Ureter (tissue), 1 donor: ENCODE measurements at regions not wholly inside any gene's neighbourhood (a gene's known extent, or its start where the extent isn't known, plus 50 kb on each side); places are given as distances from the start of the nearest gene placed in this dataset.
"Not testable (repeated sequence)": the region's sequence is repeated elsewhere in the genome, so short reads cannot be mapped to it uniquely, and the experiment has no call there.

Experiments
- DNase-seq: peaks from one replicate; pipeline ENCODE4 v3.0.0-alpha.2; 2020; ENCODE audit warnings: low spot score
- donor health status: DM: yes; HTN: yes; CAD: no.

DNA sequence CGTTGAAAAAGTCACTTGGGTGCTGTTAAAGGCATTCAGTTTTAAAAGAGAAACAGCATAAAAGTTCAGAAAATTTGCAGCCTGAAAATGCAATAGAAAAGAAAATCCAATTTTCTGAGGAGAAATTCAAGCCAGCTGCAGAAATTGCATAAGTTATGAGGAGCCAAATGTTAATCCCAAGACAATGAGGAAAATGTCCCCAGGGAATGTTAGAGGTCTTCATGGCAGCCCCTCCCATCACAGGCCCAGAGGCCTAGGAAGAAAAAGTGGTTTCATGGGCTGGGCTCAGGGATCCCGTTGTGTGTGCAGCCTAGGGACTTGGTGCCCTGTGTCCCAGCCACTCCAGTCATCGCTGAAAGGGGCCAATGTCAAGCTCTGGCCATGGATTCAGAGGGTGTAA lies 1055.6 kb downstream of the DIPK2A start:
- DNase-seq = not testable (repeated sequence)

DNA sequence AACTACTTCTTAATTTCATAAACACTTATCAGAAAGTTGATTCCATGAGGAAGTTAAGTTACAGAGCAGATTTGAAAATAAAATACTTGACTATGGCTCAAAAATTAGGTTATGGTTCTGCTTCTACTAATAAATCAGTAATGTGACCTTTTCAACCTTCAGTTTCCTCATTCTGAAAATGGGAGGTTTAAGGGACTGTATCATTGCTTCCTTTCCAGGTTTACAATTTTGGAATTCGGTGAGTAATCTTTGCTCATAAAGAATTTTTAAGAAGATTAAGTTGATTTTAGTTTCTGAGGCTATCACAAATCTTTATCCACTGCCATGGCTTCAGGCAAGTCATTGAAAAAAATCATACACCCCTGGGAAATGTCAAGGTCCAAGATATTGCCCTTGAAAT lies 1061.2 kb downstream of the DIPK2A start:
- DNase-seq = no peak

DNA sequence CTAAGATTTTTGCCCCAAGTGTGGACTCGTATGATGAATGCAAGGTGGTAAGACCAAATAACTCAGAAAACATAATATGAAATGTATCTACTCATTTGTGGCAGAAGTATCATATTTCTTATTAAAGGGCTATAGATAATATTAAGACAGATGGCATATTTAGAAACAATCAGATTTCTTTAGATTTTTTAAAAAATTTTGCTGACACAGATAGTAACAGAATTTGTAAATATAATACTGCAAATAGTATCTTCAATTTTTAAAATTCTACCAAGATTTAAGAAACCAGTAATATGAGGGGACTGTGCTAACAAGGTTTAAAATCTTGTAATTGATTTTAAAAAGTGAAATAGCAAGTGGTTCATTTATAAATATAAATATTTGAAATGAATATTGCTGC lies 1064.1 kb downstream of the DIPK2A start:
- no peak for DNase-seq

DNA sequence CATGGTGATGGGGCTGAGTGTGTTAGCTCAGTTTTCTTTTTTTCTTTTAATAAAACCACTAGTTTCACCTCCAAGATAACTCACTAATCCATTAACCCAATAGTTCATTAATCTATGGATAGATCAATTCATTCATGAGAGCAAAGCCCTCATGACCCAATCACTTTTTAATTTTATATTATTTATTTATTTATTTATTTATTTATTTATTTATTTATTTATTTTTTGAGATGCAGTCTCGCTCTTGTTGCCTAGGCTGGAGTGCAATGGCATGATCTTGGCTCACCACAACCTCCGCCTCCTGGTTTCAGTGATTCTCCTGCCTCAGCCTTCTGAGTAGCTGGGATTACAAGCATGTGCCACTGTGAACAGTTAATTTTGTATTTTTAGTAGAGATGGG lies 1082.4 kb downstream of the DIPK2A start:
- DNase-seq = not testable (repeated sequence)

DNA sequence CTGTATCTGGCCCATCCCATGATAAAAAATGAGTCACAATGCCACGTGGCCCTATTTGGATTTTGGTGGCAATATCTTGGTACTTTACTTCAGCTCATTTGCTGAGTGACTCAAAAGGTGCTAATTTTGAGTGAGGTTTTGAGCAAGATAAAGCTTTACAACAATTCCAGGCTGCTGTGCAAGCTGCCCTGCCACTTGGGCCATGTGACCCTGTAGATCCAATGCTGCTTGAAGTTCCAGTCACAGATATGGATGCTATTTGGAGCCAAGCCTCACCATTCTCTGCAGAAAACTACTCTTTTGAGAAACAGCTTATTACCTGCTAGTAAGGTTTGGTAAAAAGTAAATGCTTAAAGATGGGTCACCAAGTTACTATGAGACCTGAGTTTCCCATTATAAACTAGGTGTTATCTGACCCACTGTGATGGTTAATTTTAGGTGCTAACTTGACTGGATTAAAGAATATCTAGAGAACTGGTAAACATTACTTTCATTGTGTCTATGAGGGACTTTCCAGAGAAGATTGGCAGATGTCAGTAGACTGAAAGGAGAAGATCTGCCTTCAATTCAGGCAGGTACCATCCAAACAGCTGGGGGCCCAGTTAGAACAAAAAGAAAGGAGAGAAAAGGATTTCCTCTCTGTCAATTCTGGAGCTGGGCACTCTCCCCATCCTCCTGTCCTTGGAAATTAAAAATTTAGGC lies 1083.9 kb downstream of the DIPK2A start:
- no peak for DNase-seq

DNA sequence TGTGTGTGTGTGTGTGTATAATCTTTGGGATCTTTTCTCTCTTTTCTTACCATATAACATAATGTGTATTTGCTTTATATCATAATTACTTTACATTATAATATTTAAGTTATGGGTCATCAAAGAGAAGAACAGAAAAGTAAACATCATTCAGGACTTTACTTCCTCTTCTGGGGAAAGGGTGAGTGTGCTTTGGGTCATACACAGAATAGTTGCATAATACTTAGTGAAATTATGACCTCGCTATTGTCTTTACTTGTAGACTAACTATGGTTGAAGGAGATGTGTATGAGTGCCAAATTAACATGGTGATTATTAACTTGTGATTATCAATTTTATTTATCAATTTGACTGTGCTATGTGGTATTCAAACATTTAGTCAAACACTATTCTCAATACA lies 1086.9 kb downstream of the DIPK2A start:
- DNase-seq = no peak

DNA sequence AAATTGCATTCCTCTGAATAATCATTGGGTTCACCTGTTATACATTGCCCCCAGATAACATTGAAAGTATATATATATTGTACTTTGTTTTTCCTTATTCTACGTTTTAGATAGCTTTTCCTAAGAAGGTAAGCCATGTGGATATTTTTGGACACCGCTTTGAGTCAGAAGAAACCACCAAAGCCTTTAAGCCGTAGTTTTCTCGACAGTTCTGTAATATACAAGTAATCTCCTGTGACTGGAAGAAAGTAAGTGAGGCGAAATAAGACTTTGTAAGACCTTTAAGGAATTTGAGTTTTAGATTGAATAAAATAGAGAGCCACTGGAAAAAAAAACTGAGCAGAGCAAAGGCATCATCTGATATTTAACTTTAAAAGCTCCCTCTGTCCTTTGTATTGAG lies 1092.0 kb downstream of the DIPK2A start:
- DNase-seq = no peak

DNA sequence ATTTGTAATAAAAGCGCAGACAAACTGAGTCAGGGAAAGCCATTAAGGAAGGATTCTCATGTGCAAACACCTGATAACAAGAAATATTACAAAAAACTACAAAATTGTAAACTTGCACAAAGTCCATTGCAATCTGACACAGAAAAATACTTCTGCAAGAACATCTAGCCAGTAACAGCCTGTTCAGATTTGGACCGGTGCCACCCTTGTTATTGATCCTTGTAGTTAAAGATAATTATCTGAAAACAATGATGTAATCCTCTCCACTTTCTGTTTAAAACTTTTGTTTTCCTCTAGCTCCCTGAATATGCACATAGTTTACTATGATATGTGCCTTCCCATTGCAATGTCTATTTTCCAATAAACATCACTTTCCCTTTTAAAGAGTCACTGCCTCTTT lies 1090.2 kb downstream of the PLOD2 start:
- DNase-seq = no peak

DNA sequence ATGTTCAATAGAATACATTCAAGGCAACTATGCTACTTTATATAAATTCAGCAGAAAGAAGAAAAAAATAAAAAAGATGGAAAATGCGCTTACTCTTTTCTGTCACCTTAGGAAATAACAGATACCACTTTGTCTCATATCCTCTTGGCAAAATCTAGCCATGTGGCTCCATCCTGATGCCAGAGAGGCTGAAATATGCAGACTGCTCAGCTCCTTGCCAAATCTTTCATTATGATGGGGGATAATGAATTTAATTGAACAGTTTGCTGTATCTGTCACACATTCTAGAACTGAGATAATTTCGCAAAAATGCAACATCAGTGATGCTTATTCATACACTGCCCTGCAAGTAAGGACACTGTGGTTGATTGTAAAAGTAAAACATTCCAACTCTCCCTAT lies 1081.5 kb downstream of the PLOD2 start:
- no peak for DNase-seq

DNA sequence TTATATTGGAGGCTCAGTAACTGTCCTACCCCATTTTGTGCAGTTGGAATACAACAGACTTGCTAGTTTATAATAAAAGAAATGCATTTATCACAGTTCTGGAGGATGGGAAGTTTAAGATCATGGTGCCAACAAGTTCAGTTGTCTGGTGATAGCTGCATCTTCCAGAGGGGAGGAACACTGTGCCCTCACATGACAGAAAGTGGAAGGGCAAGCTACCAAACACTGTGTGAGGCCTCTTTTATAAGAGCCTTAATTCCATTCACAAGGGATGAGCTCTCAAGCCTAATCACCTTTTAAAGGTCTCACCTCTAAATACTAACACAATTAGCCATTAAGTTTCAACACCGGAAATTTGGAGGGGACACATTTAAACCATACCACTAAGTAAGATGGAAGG lies 1073.9 kb downstream of the PLOD2 start:
- DNase-seq = no peak

DNA sequence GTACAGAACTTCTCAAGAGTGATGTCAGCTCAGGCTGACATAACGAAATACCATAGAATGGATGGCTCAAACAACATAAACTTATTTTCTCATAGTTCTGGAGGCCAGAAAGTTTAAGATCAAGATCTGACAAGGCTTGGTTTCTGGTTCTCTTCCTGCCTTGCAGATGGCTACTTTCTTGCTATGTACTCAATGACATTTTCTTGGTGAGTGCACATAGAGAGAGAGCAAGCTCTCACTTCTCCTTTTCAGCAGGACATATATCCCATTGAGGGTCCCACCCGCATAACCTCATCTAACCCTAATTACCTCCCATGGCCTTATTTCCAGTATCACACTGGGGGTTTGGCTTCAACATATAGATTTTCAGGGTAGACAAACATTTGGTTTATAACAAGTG lies 1072.1 kb downstream of the PLOD2 start:
- no peak for DNase-seq

DNA sequence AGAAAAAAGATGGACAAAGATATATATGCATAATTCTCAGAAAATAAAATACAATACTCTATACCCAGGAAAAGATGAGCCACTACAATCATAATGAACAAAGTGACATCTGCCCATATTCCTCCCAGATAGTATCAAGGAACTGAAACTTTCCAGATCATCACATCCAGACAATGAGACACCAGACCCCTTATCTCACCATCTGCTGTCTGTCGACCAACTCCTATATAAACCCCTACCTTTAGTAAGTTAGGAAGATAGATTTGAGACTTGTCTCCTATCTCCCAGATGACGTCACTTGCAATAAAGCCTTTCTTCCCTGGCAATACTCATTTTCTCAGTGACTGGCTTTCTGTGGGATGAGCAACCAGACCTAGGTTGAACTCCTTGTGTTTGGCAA lies 1071.6 kb downstream of the PLOD2 start:
- no peak for DNase-seq

DNA sequence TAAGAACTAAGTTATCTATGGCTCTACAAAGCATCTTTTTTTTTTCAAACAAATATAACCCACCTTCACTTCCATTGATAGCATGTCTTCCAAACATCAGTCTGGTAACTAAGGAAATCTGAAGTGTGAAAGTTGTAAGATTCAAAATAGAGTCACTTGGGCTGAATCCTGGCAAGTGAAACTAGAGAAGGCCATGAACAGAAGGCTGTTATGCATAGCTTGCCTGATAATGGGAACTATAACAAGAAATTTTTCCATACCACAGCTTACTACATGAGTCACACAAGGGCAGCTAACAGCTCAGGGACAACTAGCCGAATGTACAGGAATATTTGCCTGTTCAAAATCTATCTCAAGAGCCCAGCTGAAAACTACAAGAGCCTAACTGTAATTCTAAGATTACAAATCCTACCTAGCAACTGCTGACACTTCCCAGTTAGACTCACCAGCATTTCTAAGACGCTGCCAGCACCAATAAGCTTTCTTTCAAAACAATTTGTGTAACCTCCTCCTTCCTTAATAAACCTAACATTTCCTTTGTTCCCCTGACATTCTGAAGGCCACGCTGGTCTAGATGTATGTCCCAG lies 1066.5 kb downstream of the PLOD2 start:
- no peak for DNase-seq

DNA sequence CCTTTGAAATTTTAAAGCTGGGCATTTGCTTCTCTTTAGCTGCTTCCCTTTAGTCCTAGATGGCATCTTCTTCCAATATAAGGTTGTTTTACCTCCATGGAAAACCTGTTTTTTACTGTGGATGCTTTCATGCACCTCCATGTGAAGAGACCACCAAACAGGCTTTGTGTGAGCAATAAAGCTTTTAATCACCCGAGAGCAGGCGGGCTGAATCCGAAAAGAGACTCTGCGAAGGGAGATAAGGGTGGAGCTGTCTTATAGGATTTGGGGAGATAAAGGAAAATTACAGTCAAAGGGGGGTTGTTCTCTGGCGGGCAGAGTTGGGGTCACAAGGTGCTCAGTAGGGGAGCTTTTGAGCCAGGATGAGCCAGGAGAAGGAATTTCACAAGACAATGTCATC lies 1049.8 kb downstream of the PLOD2 start:
- DNase-seq = not testable (repeated sequence)

DNA sequence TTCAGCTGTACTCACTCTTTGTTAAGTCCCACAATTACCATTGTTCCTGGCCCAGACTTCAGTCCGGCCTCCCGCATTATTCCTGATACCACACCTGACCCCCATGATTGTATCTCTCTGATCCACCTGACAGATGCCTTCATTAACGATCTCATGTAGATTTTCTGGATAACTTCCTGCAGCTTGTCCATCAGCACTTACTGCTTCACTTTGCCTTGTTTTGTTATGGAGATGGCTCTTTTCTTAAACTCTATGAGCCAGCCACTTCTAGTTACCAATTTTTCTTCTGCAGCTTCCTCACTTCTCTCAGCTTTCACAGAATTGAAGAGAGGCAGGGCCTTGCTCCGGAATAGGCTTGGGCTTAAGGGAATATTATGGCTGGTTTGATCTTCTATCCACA lies 1044.2 kb downstream of the PLOD2 start:
- DNase-seq = no peak

DNA sequence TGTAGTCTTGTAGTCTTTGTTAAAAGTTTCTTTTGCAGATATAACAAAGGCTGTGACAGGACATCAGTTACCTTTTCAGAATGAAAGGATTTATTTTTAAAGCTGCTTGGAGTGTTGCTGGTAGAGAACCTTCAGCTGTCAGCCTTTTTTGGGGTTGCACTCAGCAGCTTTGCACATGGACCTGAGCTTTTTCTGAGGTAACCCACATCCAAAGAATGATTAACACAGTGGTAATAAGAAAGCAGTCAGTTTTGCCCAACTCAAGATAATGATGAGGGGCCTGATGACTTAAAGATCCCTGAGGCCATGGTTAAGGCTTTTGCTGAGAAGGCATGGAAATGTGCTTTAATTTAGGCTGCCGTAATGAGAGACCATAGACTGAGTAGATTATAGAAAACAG lies 1042.7 kb downstream of the PLOD2 start:
- DNase-seq = no peak

DNA sequence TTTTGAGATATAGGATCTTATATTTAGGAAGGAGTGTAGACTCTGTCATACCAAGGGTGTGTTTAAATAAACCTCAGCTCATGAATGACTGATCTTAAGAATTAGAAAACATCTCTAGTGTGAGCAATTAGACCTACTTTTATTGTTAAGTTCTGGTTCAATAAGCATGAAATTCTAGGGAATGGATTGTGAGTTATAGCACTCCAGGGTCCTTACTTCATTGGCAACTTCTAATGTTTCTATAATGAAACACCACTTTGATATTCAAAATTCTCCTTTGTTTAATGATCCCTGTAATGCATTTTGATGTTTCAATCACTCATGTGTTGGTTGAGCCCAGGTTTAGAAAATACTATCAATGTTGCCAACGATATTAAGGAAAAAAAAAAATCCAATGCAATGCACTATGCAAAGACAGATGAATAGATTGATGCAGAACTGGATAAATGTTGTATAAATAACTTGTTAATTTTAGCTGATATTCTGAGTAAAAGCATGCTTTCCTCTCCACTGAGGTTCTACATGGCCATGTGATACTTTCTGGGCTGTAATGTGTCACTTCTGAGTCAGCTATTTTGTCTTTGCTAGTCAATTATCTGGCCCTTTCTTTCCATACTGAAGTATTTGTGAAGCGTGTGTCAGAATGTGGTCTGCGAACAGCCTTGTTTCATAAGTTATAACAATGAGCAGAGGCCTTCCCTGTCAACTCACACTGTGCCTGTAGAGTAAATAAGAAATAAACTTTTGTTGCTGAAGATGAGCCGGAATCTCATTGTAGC lies 1035.9 kb downstream of the PLOD2 start:
- no peak for DNase-seq

DNA sequence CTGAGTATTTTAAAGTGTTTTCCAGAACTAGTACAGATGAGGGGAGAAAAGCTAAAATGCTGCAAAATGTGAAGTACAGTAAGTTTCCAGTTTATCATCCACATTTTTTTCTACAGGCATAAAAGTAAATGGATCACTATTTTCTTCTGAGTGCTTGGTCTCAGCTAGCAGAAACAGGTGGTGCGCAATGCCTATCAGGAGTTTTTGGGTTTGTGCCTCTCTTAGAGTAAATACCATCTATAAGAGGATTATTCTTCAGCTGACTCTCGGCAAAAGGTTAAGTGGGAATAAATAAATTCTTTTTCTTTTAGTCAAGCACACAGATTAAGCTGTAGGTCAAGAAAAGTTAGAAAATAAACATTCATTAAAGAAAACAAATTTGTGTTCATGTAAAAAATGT lies 1027.7 kb downstream of the PLOD2 start:
- DNase-seq = no peak

DNA sequence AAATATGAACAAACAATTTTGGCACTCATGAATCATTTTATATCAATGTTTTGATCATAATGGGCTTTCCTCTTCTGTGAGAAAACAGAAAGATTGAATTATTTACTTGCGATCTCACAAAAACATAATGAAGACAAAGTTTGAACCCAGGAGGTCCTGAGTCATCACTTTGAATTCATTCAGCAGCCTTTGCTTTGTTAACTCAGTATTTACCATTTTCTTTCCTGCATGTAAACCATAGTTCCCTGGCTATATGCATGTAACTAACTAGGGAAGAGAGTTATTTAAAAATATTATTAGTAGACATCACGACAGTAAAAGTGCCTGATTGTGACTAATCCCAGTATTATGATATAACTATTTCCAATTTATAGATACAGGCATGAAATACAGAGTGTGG lies 1026.2 kb downstream of the PLOD2 start:
- no peak for DNase-seq

DNA sequence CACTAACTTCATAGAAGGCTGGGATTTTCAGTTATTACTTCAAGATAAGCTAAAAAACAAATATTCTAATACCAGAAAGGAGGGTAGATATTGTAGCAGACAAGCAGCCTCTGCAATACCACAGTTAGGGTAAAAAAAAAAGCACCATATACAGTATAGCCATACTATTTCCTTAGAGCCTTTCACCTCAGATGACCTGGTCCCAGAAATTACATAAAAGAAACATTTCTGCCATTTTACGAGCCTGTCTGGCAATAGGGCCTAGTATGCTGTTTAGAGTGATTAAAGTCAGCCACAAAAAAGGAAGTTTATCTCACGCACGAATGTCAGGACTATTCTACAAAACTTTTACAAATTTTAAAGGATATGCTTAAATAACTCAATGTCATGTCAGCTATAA lies 1016.6 kb downstream of the PLOD2 start:
- DNase-seq = no peak

DNA sequence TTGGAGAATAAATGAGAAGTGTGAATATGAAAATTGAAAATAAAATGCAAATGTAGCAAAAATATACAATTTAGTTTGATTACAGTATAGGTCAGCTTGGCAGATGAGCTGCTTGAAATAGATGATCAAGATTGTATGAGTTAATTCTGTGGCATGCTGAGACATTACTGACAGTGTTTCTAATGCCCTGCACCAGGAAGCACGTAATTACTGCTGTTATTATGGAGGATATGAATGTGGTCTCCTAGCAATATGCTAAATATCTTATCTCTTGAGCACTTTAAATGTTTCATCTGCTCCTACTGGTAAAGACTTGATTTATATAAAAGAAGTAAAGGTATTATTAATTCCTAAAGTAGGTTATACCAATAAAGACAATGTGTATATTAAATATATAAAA lies 1015.5 kb downstream of the PLOD2 start:
- DNase-seq = no peak

DNA sequence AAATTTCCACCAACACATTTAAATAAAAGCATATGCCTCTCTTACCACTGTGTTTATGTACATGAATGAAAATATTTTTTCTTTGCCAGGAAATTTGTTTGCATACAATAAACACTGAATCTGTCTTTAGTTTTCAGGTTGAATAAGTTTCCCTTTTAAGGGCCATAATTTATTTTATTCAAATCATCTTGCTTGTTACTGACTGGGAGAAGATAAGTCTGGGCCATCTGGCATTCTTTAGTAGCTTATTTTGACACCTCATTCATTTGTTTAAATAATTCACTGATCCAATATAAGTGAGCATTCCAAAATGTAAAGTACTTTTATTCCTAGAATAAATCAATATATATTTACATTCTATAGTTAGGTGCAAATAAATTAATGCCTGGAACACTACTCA lies 1001.3 kb downstream of the PLOD2 start:
- DNase-seq = no peak

DNA sequence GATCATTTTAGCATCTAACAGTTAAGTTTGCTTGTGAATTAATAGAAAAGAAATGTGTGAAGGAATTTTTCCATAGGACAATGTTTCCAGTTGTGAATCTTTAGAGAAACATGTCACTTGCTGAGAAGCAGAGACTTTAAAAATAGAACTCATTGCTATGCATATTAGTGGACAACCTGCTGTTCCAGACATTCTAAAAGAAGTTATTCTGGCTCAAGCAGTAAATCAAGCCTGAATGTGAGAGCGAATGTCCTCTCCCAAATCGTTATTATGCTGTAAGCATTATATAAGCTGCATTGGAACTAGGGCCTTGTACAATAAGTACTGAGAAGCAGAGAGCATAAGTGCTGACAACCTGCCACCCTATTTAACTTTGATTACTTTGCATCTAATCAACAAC lies 990.9 kb downstream of the PLOD2 start:
- DNase-seq = no peak
